ENCODE measurements at regions not wholly inside any gene's neighbourhood (a gene's known extent, or its start where the extent isn't known, plus 50 kb on each side); places are given as distances from the start of the nearest gene placed in this dataset.
"Not testable (repeated sequence)": the region's sequence is repeated elsewhere in the genome, so short reads cannot be mapped to it uniquely, and the experiment has no call there.

DNA sequence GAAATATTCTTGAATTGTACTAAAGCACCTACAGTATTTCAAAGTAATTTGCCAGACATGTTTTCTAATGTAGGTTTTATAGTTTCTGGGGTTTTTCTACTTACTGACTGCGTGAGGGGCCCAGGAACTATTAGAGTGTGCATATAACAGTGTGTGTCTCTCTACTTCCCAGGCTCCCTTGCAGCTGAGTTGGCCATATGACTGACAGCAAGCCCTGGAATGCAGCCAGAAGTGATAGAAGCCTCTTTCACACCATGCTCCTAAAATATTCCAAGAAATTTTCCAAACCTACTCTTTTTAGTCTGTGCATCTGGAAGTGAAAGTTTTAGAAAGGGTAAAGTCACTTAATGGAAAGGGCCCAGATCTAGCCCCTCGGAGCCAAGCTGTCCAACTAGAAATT is 96.7 kb upstream of the SLC7A11 start:
- no peaks in the 10 kb centered on the region for H3K36me3 ChIP-seq
- DNase-seq (ENCODE audit: low spot score in 2 of 2), result no peak
- TF ChIP-seq POLR2A (IDR thresholded peaks at IDR 0.05) (no peak), POLR2AphosphoS5 (IDR thresholded peaks at IDR 0.05) (no peak), EP300 (IDR thresholded peaks at IDR 0.05) (no peak)
- TF ChIP-seq, protein P1, sequence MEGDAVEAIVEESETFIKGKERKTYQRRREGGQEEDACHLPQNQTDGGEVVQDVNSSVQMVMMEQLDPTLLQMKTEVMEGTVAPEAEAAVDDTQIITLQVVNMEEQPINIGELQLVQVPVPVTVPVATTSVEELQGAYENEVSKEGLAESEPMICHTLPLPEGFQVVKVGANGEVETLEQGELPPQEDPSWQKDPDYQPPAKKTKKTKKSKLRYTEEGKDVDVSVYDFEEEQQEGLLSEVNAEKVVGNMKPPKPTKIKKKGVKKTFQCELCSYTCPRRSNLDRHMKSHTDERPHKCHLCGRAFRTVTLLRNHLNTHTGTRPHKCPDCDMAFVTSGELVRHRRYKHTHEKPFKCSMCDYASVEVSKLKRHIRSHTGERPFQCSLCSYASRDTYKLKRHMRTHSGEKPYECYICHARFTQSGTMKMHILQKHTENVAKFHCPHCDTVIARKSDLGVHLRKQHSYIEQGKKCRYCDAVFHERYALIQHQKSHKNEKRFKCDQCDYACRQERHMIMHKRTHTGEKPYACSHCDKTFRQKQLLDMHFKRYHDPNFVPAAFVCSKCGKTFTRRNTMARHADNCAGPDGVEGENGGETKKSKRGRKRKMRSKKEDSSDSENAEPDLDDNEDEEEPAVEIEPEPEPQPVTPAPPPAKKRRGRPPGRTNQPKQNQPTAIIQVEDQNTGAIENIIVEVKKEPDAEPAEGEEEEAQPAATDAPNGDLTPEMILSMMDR (IDR thresholded peaks at IDR 0.05), result no peak
- H3K27me3 ChIP-seq, result no peaks in the 10 kb centered on the region
- H3K9me3 ChIP-seq, result no peaks in the 10 kb centered on the region
- H3K4me3 ChIP-seq, result no peak overlapping the region
- no peak overlapping the region for H3K27ac ChIP-seq
- WGBS, result 86% methylated on average over 2 of the region's 2 CpGs
- H3K4me1 ChIP-seq, result no peaks in the 10 kb centered on the region

DNA sequence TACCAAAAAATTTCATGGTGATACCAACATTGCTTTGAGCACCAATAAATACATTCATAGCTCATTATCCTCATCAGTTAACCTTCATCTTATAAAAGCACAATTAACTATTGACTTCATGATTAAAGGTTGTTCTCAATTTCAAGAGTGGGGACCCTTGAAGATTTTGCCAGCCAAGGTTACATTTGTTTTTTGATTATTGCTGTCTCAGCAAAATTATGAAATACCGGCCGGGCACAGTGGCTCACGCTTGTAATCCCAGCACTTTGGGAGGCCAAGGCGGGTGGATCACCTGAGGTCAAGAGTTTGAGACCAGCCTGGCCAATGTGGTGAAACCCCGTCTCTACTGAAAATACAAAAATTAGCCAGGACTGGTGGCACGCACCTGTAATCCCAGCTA is 96.1 kb upstream of the SLC7A11 start:
- not testable (repeated sequence) for H3K27me3 ChIP-seq; H3K36me3 ChIP-seq; H3K4me1 ChIP-seq; H3K4me3 ChIP-seq; DNase-seq (ENCODE audit: low spot score in 2 of 2); H3K9me3 ChIP-seq; H3K27ac ChIP-seq
- 89% methylated on average over 6 of the region's 6 CpGs for WGBS

DNA sequence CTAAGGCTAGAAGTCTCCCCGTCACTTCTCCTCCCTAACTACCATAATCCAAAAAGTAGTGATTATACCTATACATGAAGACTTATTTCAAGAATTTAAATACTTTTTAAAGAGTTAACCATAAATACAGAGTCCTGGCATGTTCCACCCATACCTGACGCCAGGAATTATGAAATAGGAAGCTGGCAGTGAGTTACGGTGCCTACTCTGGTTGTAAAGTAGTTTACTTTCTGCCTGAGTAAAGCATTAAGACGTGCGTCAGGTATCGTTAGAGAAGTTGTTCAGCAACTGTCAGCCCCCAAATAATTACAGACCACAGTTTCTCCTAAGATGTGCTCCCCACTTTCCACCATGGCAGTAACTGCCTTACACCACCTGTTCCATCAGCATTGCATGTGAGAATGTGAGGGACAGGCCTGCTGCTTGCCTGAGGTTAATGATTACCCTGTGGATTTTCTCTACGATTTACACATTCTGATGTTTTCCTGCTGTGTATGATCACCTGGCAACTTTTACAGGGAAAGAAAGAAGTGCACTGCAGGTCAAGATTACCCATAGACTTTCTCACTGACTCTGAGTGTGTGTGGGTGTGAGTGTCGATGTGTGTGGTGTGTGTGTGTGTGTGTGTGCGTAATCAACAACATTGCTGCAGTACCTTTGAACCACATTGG is 92.3 kb upstream of the SLC7A11 start:
- TF ChIP-seq EP300 (IDR thresholded peaks at IDR 0.05) (no peak), POLR2A (IDR thresholded peaks at IDR 0.05) (no peak), POLR2AphosphoS5 (IDR thresholded peaks at IDR 0.05) (no peak)
- TF ChIP-seq, protein P1 (IDR thresholded peaks at IDR 0.05), result no peak
- 51% methylated on average over 9 of the region's 9 CpGs for WGBS
- no peak for DNase-seq (ENCODE audit: low spot score in 2 of 2)
- H3K4me1 ChIP-seq, result peaks cover 11% of the 10 kb centered on the region
- no peak overlapping the region for H3K27ac ChIP-seq
- no peaks in the 10 kb centered on the region for H3K9me3 ChIP-seq
- no peaks in the 10 kb centered on the region for H3K27me3 ChIP-seq
- H3K4me3 ChIP-seq, result no peak overlapping the region
- H3K36me3 ChIP-seq, result no peaks in the 10 kb centered on the region

DNA sequence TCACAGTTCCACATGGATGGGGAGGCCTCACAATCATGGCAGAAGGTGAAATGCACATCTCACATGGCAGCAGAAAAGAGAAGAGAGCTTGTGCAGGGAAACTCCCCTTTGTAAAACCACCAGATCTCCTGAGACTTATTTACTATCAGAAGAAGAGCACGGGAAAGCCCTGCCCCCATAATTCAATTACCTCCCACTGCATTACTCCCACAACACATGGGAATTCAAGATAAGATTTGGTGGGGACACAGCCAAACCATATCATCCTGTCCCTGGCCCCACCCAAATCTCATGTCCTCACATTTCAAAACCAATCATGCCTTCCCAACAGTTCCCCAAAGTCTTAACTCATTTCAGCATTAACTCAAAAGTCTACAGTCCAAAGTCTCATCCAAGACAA is 90.3 kb upstream of the SLC7A11 start:
- H3K4me3 ChIP-seq; H3K9me3 ChIP-seq; H3K27ac ChIP-seq; DNase-seq (ENCODE audit: low spot score in 2 of 2); H3K27me3 ChIP-seq; H3K36me3 ChIP-seq: not testable (repeated sequence)
- 86% methylated on average over 1 of the region's 1 CpG for WGBS
- H3K4me1 ChIP-seq, result peaks cover 16% of the 10 kb centered on the region

DNA sequence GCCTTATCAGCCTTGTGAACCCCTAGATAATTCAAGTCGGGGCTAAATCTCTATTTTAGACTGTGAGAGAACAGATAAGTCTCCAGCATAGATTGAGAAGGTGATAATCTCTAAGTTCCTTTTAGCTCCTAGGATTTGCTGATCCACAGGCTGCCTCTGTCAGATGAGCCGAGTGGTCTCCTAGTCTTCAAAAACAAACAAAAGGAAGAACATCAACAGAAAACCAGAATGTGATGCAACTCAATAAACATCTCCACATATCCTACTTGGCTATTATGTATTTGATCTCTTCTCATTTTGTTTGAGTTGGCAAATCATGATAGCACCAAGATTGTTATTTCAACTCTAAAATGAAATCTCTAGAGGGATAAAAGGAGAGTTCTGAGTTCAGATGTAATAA is 88.4 kb upstream of the SLC7A11 start:
- H3K36me3 ChIP-seq, result no peaks in the 10 kb centered on the region
- H3K27ac ChIP-seq, result no peak overlapping the region
- H3K9me3 ChIP-seq, result no peaks in the 10 kb centered on the region
- DNase-seq (ENCODE audit: low spot score in 2 of 2), result no peak
- no peaks in the 10 kb centered on the region for H3K27me3 ChIP-seq
- no peak for TF ChIP-seq EP300 (IDR thresholded peaks at IDR 0.05)
- TF ChIP-seq POLR2A (IDR thresholded peaks at IDR 0.05), result no peak
- TF ChIP-seq, protein P1 (IDR thresholded peaks at IDR 0.05), result no peak
- TF ChIP-seq POLR2AphosphoS5 (IDR thresholded peaks at IDR 0.05), result no peak
- peaks cover 16% of the 10 kb centered on the region for H3K4me1 ChIP-seq
- WGBS, result 58% methylated on average over 2 of the region's 2 CpGs
- H3K4me3 ChIP-seq, result no peak overlapping the region

DNA sequence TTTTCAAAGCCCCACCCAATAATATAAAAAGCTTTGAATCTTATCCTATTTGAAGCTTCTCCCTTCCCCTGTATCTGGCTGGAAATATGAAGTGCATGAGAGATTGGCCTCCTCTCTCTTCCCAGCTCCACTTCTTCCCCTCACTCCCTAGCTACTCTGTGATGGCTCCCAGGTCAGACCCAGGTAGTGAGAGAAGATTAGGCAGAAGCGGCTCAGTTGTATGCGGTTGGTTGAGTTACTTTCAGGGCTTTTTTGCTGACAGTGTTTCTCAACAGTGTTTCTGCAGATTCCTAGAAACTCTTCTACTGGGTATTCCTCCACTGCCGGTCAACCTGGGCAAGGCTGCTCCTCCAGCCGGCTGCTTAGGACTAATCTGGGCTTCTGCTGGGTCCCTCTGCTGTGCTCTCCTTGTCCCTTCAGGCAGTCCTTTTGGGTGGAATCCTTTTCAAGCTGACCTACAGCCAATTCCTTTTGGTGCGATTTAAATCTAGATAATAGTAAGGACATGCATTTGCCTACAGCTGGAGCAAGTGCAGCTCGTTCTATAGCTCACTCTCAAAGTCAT is 87.4 kb upstream of the SLC7A11 start:
- peaks cover 16% of the 10 kb centered on the region for H3K4me1 ChIP-seq
- 52% methylated on average over 6 of the region's 6 CpGs for WGBS
- H3K9me3 ChIP-seq, result no peaks in the 10 kb centered on the region
- no peaks in the 10 kb centered on the region for H3K27me3 ChIP-seq
- H3K4me3 ChIP-seq, result no peak overlapping the region
- no peak for DNase-seq (ENCODE audit: low spot score in 2 of 2)
- H3K27ac ChIP-seq, result no peak overlapping the region
- TF ChIP-seq, protein P1 (IDR thresholded peaks at IDR 0.05), result no peak
- TF ChIP-seq EP300 (IDR thresholded peaks at IDR 0.05) (no peak), POLR2A (IDR thresholded peaks at IDR 0.05) (no peak), POLR2AphosphoS5 (IDR thresholded peaks at IDR 0.05) (no peak)
- no peaks in the 10 kb centered on the region for H3K36me3 ChIP-seq
